Activated CD8-positive, alpha-beta T cell treated with anti-CD3 and anti-CD28 coated beads, Interleukin-2, amount 10 ng/mL, durations not matched to agents 7 days and 5 days (primary cell): ENCODE measurements at regions not wholly inside any gene's neighbourhood (a gene's known extent, or its start where the extent isn't known, plus 50 kb on each side); places are given as distances from the start of the nearest gene placed in this dataset.

ENCODE experiments used
- ATAC-seq: fragments of 150-1000 bp; cut with Tn5 transposase; one replicate; pipeline ENCODE4 v1.10.0; 2021; ENCODE audit warnings: moderate library complexity
- CTCF ChIA-PET: fragments of 350-600 bp; sonication (Branson Sonifier 250); formaldehyde crosslinking; loops from one replicate; lab custom pipeline; 2021; ENCODE audit warnings: antibody characterized with exemption; lab: Charles Lee
- POLR2A ChIA-PET: fragments of 350-600 bp; sonication (Branson Sonifier 250); formaldehyde crosslinking; loops from one replicate; lab custom pipeline; 2021; ENCODE audit warnings: antibody characterized with exemption; lab: Charles Lee
- DNase-seq: peaks from one replicate; pipeline ENCODE4 v3.0.0-alpha.2; 2020
- H3K27ac Mint-ChIP-seq: one replicate; pipeline ENCODE4 v1.8.0; 2021; ENCODE audit warnings: mild to moderate bottlenecking, mixed read lengths
- H3K27me3 Mint-ChIP-seq: one replicate; pipeline ENCODE4 v1.8.0; 2021; ENCODE audit warnings: low read depth, mixed read lengths
- H3K36me3 Mint-ChIP-seq: one replicate; pipeline ENCODE4 v1.8.0; 2021; ENCODE audit warnings: low read depth, mixed read lengths
- H3K4me1 Mint-ChIP-seq: one replicate; pipeline ENCODE4 v1.8.0; 2021; ENCODE audit warnings: low read depth, mixed read lengths
- H3K4me3 Mint-ChIP-seq: one replicate; pipeline ENCODE4 v1.8.0; 2021; ENCODE audit warnings: mild to moderate bottlenecking, mixed read lengths
- H3K9me3 Mint-ChIP-seq: one replicate; pipeline ENCODE4 v1.8.0; 2022; ENCODE audit warnings: mixed read lengths; ENCODE audit not compliant: insufficient read depth

GRCh38 chr14:44279357-44279756, 227.7 kb downstream of the FSCB start:
- no peak for ATAC-seq
- peaks cover 4% of the 10 kb centered on the region for H3K9me3 Mint-ChIP-seq

GRCh38 chr14:44271637-44272036, 235.4 kb downstream of the FSCB start:
- ATAC-seq (no peak), DNase-seq (no peak)
- H3K27ac Mint-ChIP-seq, result no peak overlapping the region
- POLR2A ChIA-PET, result no interaction called here
- no peaks in the 10 kb centered on the region for H3K27me3 Mint-ChIP-seq
- peaks cover 9% of the 10 kb centered on the region for H3K9me3 Mint-ChIP-seq
- CTCF ChIA-PET, result no interaction called here
- H3K4me1 Mint-ChIP-seq, result no peaks in the 10 kb centered on the region
- no peak overlapping the region for H3K4me3 Mint-ChIP-seq
- no peaks in the 10 kb centered on the region for H3K36me3 Mint-ChIP-seq

More at GRCh38 chr14:44279357-44279756, 227.7 kb downstream of the FSCB start:
- Mint-ChIP-seq H3K4me3 (no peak overlapping the region), H3K36me3 (no peaks in the 10 kb centered on the region), H3K4me1 (no peaks in the 10 kb centered on the region), H3K27ac (no peak overlapping the region), H3K27me3 (no peaks in the 10 kb centered on the region)
- ChIA-PET POLR2A (no interaction called here), CTCF (no interaction called here)
- DNase-seq, result no peak

GRCh38 chr14:44271006-44271405, 236.1 kb downstream of the FSCB start:
- Mint-ChIP-seq H3K4me3 (no peak overlapping the region), H3K27me3 (no peaks in the 10 kb centered on the region), H3K27ac (no peak overlapping the region), H3K36me3 (no peaks in the 10 kb centered on the region), H3K9me3 (peaks cover 9% of the 10 kb centered on the region), H3K4me1 (no peaks in the 10 kb centered on the region)
- DNase-seq, result no peak
- POLR2A ChIA-PET, result no interaction called here
- ATAC-seq, result no peak
- CTCF ChIA-PET, result no interaction called here

GRCh38 chr14:44265246-44265645, 241.8 kb downstream of the FSCB start:
- ATAC-seq, result no peak
- Mint-ChIP-seq H3K4me1 (no peaks in the 10 kb centered on the region), H3K27me3 (no peaks in the 10 kb centered on the region), H3K4me3 (no peak overlapping the region), H3K27ac (no peak overlapping the region), H3K36me3 (no peaks in the 10 kb centered on the region), H3K9me3 (peaks cover 11% of the 10 kb centered on the region)
- no peak for DNase-seq
- ChIA-PET POLR2A (no interaction called here), CTCF (interaction anchor here (0.6 kb wide), 1 partner anchor 11 kb away, joined by 3 read pairs; no protein-coding TSS in a partner anchor)

GRCh38 chr14:44215660-44216059, 291.4 kb downstream of the FSCB start:
- ChIA-PET CTCF (no interaction called here), POLR2A (no interaction called here)
- H3K27ac Mint-ChIP-seq, result no peak overlapping the region
- H3K9me3 Mint-ChIP-seq, result peaks cover 7% of the 10 kb centered on the region
- H3K4me1 Mint-ChIP-seq, result no peaks in the 10 kb centered on the region
- DNase-seq (no peak), ATAC-seq (no peak)
- H3K36me3 Mint-ChIP-seq, result no peaks in the 10 kb centered on the region
- no peaks in the 10 kb centered on the region for H3K27me3 Mint-ChIP-seq
- no peak overlapping the region for H3K4me3 Mint-ChIP-seq

- Mint-ChIP-seq H3K36me3 (no peaks in the 10 kb centered on the region), H3K4me1 (no peaks in the 10 kb centered on the region), H3K27me3 (no peaks in the 10 kb centered on the region), H3K9me3 (peaks cover 5% of the 10 kb centered on the region), H3K4me3 (no peak overlapping the region), H3K27ac (no peak overlapping the region)
- ChIA-PET CTCF (no interaction called here), POLR2A (no interaction called here)
- no peak for DNase-seq
- no peak for ATAC-seq
Observed at GRCh38 chr14:44211718-44212117, 295.4 kb downstream of the FSCB start.

- CTCF ChIA-PET, result no interaction called here
- no peaks in the 10 kb centered on the region for H3K27me3 Mint-ChIP-seq
- DNase-seq (no peak), ATAC-seq (no peak)
- H3K36me3 Mint-ChIP-seq, result no peaks in the 10 kb centered on the region
- H3K9me3 Mint-ChIP-seq, result peaks cover 4% of the 10 kb centered on the region
- H3K27ac Mint-ChIP-seq, result no peak overlapping the region
- no peaks in the 10 kb centered on the region for H3K4me1 Mint-ChIP-seq
- H3K4me3 Mint-ChIP-seq, result no peak overlapping the region
- POLR2A ChIA-PET, result no interaction called here
Observed at GRCh38 chr14:44204061-44204835, 302.8 kb downstream of the FSCB start.

- Mint-ChIP-seq H3K4me1 (no peaks in the 10 kb centered on the region), H3K4me3 (no peak overlapping the region), H3K36me3 (no peaks in the 10 kb centered on the region), H3K27ac (no peak overlapping the region), H3K9me3 (peaks cover 13% of the 10 kb centered on the region), H3K27me3 (no peaks in the 10 kb centered on the region)
- DNase-seq (no peak), ATAC-seq (no peak)
- POLR2A ChIA-PET, result no interaction called here
- CTCF ChIA-PET, result no interaction called here
Observed at GRCh38 chr14:44180975-44181374, 326.1 kb downstream of the FSCB start.

- H3K9me3 Mint-ChIP-seq, result peaks cover 18% of the 10 kb centered on the region
- H3K4me3 Mint-ChIP-seq, result no peak overlapping the region
- no peaks in the 10 kb centered on the region for H3K27me3 Mint-ChIP-seq
- ChIA-PET CTCF (no interaction called here), POLR2A (no interaction called here)
- no peaks in the 10 kb centered on the region for H3K36me3 Mint-ChIP-seq
- H3K27ac Mint-ChIP-seq, result no peak overlapping the region
- no peak for DNase-seq
- no peak for ATAC-seq
- H3K4me1 Mint-ChIP-seq, result no peaks in the 10 kb centered on the region
Observed at GRCh38 chr14:44170556-44170955, 336.5 kb downstream of the FSCB start.

GRCh38 chr14:44170101-44170500, 337.0 kb downstream of the FSCB start:
- no peak for ATAC-seq
- Mint-ChIP-seq H3K4me1 (no peaks in the 10 kb centered on the region), H3K4me3 (no peak overlapping the region), H3K27ac (no peak overlapping the region), H3K27me3 (no peaks in the 10 kb centered on the region), H3K36me3 (no peaks in the 10 kb centered on the region), H3K9me3 (peaks cover 18% of the 10 kb centered on the region)
- no peak for DNase-seq
- CTCF ChIA-PET, result no interaction called here
- POLR2A ChIA-PET, result no interaction called here

GRCh38 chr14:44168566-44168965, 338.5 kb downstream of the FSCB start:
- H3K9me3 Mint-ChIP-seq, result peaks cover 10% of the 10 kb centered on the region
- no peak for ATAC-seq
- CTCF ChIA-PET, result no interaction called here
- DNase-seq, result no peak
- H3K4me3 Mint-ChIP-seq, result no peak overlapping the region
- H3K27ac Mint-ChIP-seq, result no peak overlapping the region
- H3K27me3 Mint-ChIP-seq, result no peaks in the 10 kb centered on the region
- no peaks in the 10 kb centered on the region for H3K4me1 Mint-ChIP-seq
- POLR2A ChIA-PET, result no interaction called here
- H3K36me3 Mint-ChIP-seq, result no peaks in the 10 kb centered on the region

- Mint-ChIP-seq H3K4me3 (no peak overlapping the region), H3K4me1 (no peaks in the 10 kb centered on the region), H3K9me3 (peaks cover 8% of the 10 kb centered on the region), H3K27me3 (no peaks in the 10 kb centered on the region), H3K27ac (no peak overlapping the region), H3K36me3 (no peaks in the 10 kb centered on the region)
- DNase-seq (no peak), ATAC-seq (no peak)
- ChIA-PET CTCF (no interaction called here), POLR2A (no interaction called here)
Observed at GRCh38 chr14:44166611-44167010, 340.5 kb downstream of the FSCB start.

- no peak overlapping the region for H3K27ac Mint-ChIP-seq
- no peaks in the 10 kb centered on the region for H3K36me3 Mint-ChIP-seq
- DNase-seq (no peak), ATAC-seq (no peak)
- no peak overlapping the region for H3K4me3 Mint-ChIP-seq
- no peaks in the 10 kb centered on the region for H3K4me1 Mint-ChIP-seq
- CTCF ChIA-PET, result no interaction called here
- H3K27me3 Mint-ChIP-seq, result no peaks in the 10 kb centered on the region
- POLR2A ChIA-PET, result no interaction called here
- peaks cover 4% of the 10 kb centered on the region for H3K9me3 Mint-ChIP-seq
Observed at GRCh38 chr14:44165936-44166335, 341.1 kb downstream of the FSCB start.
